DND-41 (cell line): ENCODE measurements at regions not wholly inside any gene's neighbourhood (a gene's known extent, or its start where the extent isn't known, plus 50 kb on each side); places are given as distances from the start of the nearest gene placed in this dataset.

ENCODE experiments used
- CTCF ChIP-seq: IDR thresholded peaks from 2 replicates; pipeline ENCODE4 v1.5.1; 2012; ENCODE audit warnings: borderline replicate concordance, low read length, moderate library complexity, mild to moderate bottlenecking; ENCODE audit not compliant: poor library complexity, severe bottlenecking; ENCODE audit errors: extremely low read depth
- EZH2 ChIP-seq: IDR thresholded peaks from 3 replicates; pipeline ENCODE4 v1.6.1; 2012; ENCODE audit warnings: borderline replicate concordance, low read depth, mild to moderate bottlenecking, moderate library complexity, low read length, inconsistent platforms; ENCODE audit not compliant: severe bottlenecking

GRCh38 chr6:76230711-76231110 is 158.2 kb upstream of the IMPG1 start:
- no peak for TF ChIP-seq CTCF
- no peak for TF ChIP-seq EZH2
